ENCODE measurements at regions not wholly inside any gene's neighbourhood (a gene's known extent, or its start where the extent isn't known, plus 50 kb on each side); places are given as distances from the start of the nearest gene placed in this dataset.
A peak's percentile ranks its signal among the peaks of the same experiment; 100 is the strongest.

DNA sequence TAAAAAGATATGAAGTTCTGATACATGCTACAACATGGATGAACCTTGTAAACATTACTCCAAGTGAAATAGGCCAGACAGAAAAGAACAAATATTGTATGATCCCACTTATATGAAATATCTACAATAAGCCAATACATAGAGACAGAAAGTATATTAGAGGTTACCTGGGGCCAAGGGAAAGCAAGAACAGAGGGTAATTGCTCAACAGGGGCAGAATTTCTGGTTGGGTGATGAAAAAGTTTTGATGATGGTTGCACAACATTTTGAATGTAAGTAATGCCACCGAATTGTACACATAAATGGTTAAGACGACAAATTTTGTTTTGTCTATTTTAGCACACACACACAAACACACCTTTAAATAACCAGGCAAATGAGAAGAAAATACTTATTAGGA is 268.4 kb downstream of the FOXO1 start:
- ChIA-PET CTCF (no interaction called here), POLR2A (no interaction called here)
- no peak for DNase-seq (ENCODE audit: low spot score)
- no peaks in the 10 kb centered on the region for H3K27me3 Mint-ChIP-seq (ENCODE audit: low read depth)
- TF ChIP-seq ZSCAN18 (CRISPR knock-in tag; IDR thresholded peaks at IDR 0.05): no peak
- TF ChIP-seq ZNF219 (CRISPR knock-in tag; IDR thresholded peaks at IDR 0.05; ENCODE audit: borderline replicate concordance): no peak
- H3K9me3 Mint-ChIP-seq: peaks cover 18% of the 10 kb centered on the region
- H3K4me1 Mint-ChIP-seq: peaks cover 10% of the 10 kb centered on the region
- H3K36me3 Mint-ChIP-seq: 0 out of 2 replicates have a peak, but pooled peaks cover 5% of the 10 kb centered on the region
- H3K27ac Mint-ChIP-seq: no peak overlapping the region
- ATAC-seq: no peak
- H3K4me3 Mint-ChIP-seq: no peak overlapping the region

DNA sequence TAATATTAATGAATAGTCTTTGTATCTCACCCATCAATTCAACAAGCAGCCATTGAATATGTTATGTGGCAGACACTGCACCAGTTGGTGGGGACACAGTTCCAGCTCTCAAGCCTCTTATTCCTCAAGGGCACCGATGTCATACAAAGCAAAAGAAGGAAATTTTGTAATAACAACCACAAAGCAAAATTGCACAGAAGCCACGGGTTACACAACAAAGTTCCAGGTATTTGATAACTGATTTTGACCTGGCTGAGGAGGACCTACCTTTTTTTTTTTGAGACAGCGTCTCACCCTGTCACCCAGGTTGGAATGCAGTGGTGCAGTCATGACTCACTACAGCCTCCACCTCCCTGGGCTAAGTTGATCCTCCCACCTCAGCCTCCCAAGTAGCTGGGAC is 266.7 kb downstream of the FOXO1 start:
- Mint-ChIP-seq H3K36me3 (0 out of 2 replicates have a peak, but pooled peaks cover 5% of the 10 kb centered on the region), H3K27me3 (ENCODE audit: low read depth) (no peaks in the 10 kb centered on the region), H3K9me3 (peaks cover 11% of the 10 kb centered on the region), H3K4me3 (no peak overlapping the region), H3K4me1 (peaks cover 17% of the 10 kb centered on the region), H3K27ac (no peak overlapping the region)
- ChIA-PET CTCF (no interaction called here), POLR2A (no interaction called here)
- no peak for TF ChIP-seq NR1H2 (CRISPR knock-in tag; IDR thresholded peaks at IDR 0.05)
- no peak for TF ChIP-seq SP1 (CRISPR knock-in tag; conservative IDR thresholded peaks at IDR 0.05)
- TF ChIP-seq, protein P1, sequence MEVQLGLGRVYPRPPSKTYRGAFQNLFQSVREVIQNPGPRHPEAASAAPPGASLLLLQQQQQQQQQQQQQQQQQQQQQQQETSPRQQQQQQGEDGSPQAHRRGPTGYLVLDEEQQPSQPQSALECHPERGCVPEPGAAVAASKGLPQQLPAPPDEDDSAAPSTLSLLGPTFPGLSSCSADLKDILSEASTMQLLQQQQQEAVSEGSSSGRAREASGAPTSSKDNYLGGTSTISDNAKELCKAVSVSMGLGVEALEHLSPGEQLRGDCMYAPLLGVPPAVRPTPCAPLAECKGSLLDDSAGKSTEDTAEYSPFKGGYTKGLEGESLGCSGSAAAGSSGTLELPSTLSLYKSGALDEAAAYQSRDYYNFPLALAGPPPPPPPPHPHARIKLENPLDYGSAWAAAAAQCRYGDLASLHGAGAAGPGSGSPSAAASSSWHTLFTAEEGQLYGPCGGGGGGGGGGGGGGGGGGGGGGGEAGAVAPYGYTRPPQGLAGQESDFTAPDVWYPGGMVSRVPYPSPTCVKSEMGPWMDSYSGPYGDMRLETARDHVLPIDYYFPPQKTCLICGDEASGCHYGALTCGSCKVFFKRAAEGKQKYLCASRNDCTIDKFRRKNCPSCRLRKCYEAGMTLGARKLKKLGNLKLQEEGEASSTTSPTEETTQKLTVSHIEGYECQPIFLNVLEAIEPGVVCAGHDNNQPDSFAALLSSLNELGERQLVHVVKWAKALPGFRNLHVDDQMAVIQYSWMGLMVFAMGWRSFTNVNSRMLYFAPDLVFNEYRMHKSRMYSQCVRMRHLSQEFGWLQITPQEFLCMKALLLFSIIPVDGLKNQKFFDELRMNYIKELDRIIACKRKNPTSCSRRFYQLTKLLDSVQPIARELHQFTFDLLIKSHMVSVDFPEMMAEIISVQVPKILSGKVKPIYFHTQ (CRISPR knock-in tag; IDR thresholded peaks at IDR 0.05): no peak
- DNase-seq (ENCODE audit: low spot score) (no peak), ATAC-seq (no peak)

DNA sequence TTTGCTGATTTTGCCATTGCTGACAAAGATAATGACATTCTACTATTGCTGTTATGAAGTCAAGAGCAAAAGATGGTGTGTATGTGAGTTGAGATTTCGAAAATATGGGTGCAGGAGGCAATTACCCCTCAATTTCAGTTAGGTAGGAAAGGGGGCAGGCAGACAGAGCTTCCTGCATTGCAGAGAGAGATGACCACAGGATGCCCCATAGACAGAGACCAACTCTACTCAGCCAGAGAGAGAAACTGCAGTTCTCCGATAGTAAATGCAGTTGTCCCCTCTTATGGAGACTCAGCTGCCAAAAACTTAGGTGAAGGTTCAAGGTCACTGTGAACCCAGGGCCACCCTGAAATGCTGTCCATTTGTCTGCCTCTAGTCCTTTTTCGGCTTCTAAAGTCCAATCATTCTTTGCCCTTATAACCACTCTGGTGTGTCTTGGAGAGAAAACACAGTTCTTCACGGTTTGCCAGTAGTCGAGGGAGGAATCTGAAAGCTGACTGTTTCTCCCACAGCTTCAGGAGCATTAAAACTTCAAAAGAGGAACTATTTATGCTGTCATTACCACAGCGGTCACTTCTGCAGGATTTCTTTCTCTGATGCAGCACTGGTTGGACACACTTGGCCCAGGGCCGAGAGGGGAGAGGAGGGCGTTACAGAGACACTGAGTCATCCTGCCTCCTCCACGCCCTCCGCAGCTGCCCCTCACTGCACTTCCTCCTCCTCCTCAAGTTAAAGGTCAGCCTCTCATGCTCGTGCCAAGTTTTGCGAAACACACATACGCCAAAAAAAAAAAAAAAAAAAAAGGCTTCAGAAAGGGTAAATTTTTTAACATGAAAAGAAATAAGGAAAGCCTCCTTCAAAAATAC is 264.3 kb downstream of the FOXO1 start:
- ChIA-PET POLR2A (interaction anchor here (0.6 to 0.7 kb wide), 2 partner anchors 261 to 687 kb away, joined by 4 to 5 read pairs; no protein-coding TSS in a partner anchor), CTCF (no interaction called here)
- H3K27ac Mint-ChIP-seq: peak overlapping the region; percentile 15; the same call in 1 of the 2 replicates
- TF ChIP-seq CREB1 (CRISPR knock-in tag; IDR thresholded peaks at IDR 0.05) (no peak), ARID4B (CRISPR knock-in tag; IDR thresholded peaks at IDR 0.05; ENCODE audit: borderline replicate concordance) (no peak), ZNF138 (CRISPR knock-in tag; conservative IDR thresholded peaks at IDR 0.05) (no peak), ZNF232 (CRISPR knock-in tag; IDR thresholded peaks at IDR 0.05) (no peak), NR2C2 (CRISPR knock-in tag; IDR thresholded peaks at IDR 0.05) (no peak), JUN (CRISPR knock-in tag; IDR thresholded peaks at IDR 0.05) (no peak), JAZF1 (CRISPR knock-in tag; IDR thresholded peaks at IDR 0.05) (no peak), NFYB (CRISPR knock-in tag; conservative IDR thresholded peaks at IDR 0.05; ENCODE audit: low read depth) (no peak)
- TF ChIP-seq, protein P2, sequence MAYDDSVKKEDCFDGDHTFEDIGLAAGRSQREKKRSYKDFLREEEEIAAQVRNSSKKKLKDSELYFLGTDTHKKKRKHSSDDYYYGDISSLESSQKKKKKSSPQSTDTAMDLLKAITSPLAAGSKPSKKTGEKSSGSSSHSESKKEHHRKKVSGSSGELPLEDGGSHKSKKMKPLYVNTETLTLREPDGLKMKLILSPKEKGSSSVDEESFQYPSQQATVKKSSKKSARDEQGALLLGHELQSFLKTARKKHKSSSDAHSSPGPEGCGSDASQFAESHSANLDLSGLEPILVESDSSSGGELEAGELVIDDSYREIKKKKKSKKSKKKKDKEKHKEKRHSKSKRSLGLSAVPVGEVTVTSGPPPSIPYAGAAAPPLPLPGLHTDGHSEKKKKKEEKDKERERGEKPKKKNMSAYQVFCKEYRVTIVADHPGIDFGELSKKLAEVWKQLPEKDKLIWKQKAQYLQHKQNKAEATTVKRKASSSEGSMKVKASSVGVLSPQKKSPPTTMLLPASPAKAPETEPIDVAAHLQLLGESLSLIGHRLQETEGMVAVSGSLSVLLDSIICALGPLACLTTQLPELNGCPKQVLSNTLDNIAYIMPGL (CRISPR knock-in tag; IDR thresholded peaks at IDR 0.05): no peak
- TF ChIP-seq, protein P1 (CRISPR knock-in tag; IDR thresholded peaks at IDR 0.05): no peak
- no peaks in the 10 kb centered on the region for H3K27me3 Mint-ChIP-seq (ENCODE audit: low read depth)
- DNase-seq (ENCODE audit: low spot score): no peak
- peaks cover 17% of the 10 kb centered on the region for H3K4me1 Mint-ChIP-seq
- H3K36me3 Mint-ChIP-seq: no peaks in the 10 kb centered on the region
- ATAC-seq: peak; percentile 41; the same call in 1 of the 2 replicates
- H3K9me3 Mint-ChIP-seq: no peaks in the 10 kb centered on the region
- H3K4me3 Mint-ChIP-seq: no peak overlapping the region
